Esophagus squamous epithelium (tissue), 5 donors: ENCODE measurements at regions not wholly inside any gene's neighbourhood (a gene's known extent, or its start where the extent isn't known, plus 50 kb on each side); places are given as distances from the start of the nearest gene placed in this dataset.

Experiments
- DNase-seq: peaks from one replicate; lab custom pipeline; 2025; lab: John Stamatoyannopoulos, UW
- H3K27ac ChIP-seq, 4 donors: fragments of 200-600 bp; sonication (generic); one replicate each; pipeline ENCODE4 v1.5.1; 2016 to 2019; ENCODE audit warnings: mild to moderate bottlenecking in 1 of 4
- H3K27me3 ChIP-seq, 4 donors: fragments of 200-600 bp; sonication (generic); 1 replicate in 3 of 4; 2 replicates in 1 of 4; pipeline versions ENCODE4 v1.5.1 to v1.6.0; 2017 to 2021; ENCODE audit warnings: antibody characterized with exemption in 1 of 4
- H3K36me3 ChIP-seq, 3 donors: fragments of 200-600 bp; sonication (generic); one replicate each; pipeline ENCODE4 v1.5.1; 2016 to 2019
- H3K4me1 ChIP-seq, 3 donors: fragments of 200-600 bp; sonication (generic); one replicate each; pipeline ENCODE4 v1.5.1; 2017 to 2019
- H3K4me3 ChIP-seq, 4 donors: fragments of 200-600 bp; sonication (generic); 1 replicate in 3 of 4; 2 replicates in 1 of 4; pipeline ENCODE4 v1.5.1; 2016 to 2019; ENCODE audit warnings: mild to moderate bottlenecking in 2 of 4, moderate library complexity in 1 of 4
- H3K9me3 ChIP-seq, 3 donors: fragments of 200-600 bp; sonication (generic); one replicate each; pipeline ENCODE4 v1.5.1; 2016 to 2019
- POLR2A ChIP-seq, 4 donors: fragments of 450-650 bp; IDR thresholded peaks; one replicate each; pipeline ENCODE4 v1.6.1; 2017; ENCODE audit warnings: antibody characterized with exemption in 4 of 4, mild to moderate bottlenecking in 4 of 4, moderate library complexity in 3 of 4
- WGBS, 2 donors: methylation state at CpG; one replicate each; pipeline ENCODE4 v1.1.5; 2018; 5-methylcytosine and 5-hydroxymethylcytosine counted together
- intact Hi-C: fragments of 100-400 bp; cut with DNase I; formaldehyde crosslinking; loops from one replicate; pipeline ENCODE4 v1.15.0; 2022
- TF ChIP-seq, protein P1 (sequence below), 6 experiments: fragments of 450-650 bp in 4 of 6; fragments of 200-600 bp in 2 of 6; sonication (generic) in 2 of 6; IDR thresholded peaks; one replicate each; pipeline ENCODE4 v1.5.1; 2016 to 2019; ENCODE audit warnings: antibody characterized with exemption in 6 of 6, mild to moderate bottlenecking in 4 of 6, moderate library complexity in 4 of 6
- donor health status: DM: yes; HTN: yes; CAD: no.

DNA sequence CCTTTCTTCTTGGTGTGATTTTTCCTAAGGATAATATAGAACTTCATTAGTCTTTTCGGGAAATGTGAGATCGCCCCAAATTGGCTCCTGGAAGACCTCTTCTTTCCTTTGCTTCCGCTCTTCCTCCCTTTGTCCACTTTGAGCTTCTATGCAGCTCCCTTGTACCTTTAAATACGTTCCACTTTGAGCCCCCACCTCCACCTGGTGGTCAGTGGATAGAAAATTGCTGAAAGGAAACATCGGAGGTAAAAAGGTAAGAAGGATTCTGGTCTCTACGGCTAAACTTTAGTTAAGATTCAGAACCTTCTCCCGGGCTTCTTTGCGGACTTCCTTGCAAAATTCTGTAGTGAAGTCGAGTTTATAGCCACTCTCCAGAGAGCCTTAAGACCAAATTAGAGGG, 55.0 kb upstream of the TM9SF2 start:
- TF ChIP-seq POLR2A (IDR thresholded peaks at IDR 0.05) = no peak
- TF ChIP-seq, protein P1, sequence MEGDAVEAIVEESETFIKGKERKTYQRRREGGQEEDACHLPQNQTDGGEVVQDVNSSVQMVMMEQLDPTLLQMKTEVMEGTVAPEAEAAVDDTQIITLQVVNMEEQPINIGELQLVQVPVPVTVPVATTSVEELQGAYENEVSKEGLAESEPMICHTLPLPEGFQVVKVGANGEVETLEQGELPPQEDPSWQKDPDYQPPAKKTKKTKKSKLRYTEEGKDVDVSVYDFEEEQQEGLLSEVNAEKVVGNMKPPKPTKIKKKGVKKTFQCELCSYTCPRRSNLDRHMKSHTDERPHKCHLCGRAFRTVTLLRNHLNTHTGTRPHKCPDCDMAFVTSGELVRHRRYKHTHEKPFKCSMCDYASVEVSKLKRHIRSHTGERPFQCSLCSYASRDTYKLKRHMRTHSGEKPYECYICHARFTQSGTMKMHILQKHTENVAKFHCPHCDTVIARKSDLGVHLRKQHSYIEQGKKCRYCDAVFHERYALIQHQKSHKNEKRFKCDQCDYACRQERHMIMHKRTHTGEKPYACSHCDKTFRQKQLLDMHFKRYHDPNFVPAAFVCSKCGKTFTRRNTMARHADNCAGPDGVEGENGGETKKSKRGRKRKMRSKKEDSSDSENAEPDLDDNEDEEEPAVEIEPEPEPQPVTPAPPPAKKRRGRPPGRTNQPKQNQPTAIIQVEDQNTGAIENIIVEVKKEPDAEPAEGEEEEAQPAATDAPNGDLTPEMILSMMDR (IDR thresholded peaks at IDR 0.05) = no peak
- Histone ChIP-seq H3K36me3 (no peaks in the 10 kb centered on the region), H3K27me3 (peaks cover 0 to 10% (median 0%) of the 10 kb centered on the region in 4 donors), H3K4me1 (no peaks in the 10 kb centered on the region), H3K4me3 (no peak overlapping the region), H3K27ac (no peak overlapping the region), H3K9me3 (no peaks in the 10 kb centered on the region)
- intact Hi-C loops = loop anchor here (10.0 kb wide), 1 partner anchor 59 kb away; the partner anchor contains the start of gene TM9SF2
- no peak for DNase-seq
- 66 to 77% methylated on average over 9 of the region's 9 CpGs for WGBS, 2 donors

DNA sequence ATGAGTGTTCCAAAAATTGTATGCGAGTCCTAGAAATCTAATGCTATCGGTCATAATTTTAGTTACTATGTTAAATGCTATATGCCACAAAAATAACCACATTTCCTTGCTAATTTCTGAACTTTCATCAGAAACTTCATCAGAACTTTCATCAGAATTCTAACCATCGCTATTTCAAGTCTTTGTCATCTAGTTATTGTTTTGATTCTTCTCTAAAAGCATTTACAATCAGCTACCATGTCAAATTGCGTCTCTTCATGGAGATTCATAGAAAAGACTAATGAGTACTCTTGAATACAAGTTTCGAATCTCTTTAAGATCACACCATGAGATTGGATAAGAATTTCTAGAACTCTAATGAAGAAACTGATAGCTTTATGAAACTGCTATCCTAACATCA, 52.7 kb upstream of the TM9SF2 start:
- H3K9me3 ChIP-seq = no peaks in the 10 kb centered on the region
- H3K36me3 ChIP-seq = no peaks in the 10 kb centered on the region
- no peak overlapping the region for H3K27ac ChIP-seq
- TF ChIP-seq, protein P1 (IDR thresholded peaks at IDR 0.05) = no peak
- TF ChIP-seq POLR2A (IDR thresholded peaks at IDR 0.05) = no peak
- intact Hi-C loops = loop anchor here (10.0 kb wide), 1 partner anchor 56 kb away; the partner anchor contains the start of gene TM9SF2
- H3K27me3 ChIP-seq = peaks cover 0 to 3% (median 0%) of the 10 kb centered on the region in 4 donors
- H3K4me1 ChIP-seq = no peaks in the 10 kb centered on the region
- no peak overlapping the region for H3K4me3 ChIP-seq
- 83 to 93% methylated on average over 5 of the region's 5 CpGs for WGBS, 2 donors
- no peak for DNase-seq

DNA sequence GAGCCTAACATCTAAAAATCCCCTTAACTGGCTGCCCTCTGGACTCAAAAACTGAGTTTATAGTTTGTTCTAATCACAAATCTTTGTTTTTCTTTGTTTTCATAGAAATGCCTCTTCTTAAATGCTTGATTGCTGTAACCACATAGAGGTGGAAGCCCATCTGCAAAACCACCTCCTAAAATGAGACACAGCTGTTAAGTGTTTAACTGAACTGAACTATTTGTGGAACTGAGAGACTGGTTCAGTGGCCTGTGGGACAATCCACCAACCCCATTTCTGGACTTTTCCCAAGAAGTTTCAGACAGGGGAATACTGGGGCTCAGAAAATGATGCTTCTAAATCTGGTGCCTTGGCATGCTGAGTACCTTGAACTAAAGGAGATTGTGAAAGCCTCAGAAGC, 50.9 kb upstream of the TM9SF2 start:
- Histone ChIP-seq H3K27ac (no peak overlapping the region), H3K4me1 (no peaks in the 10 kb centered on the region), H3K27me3 (peaks cover 0 to 3% (median 0%) of the 10 kb centered on the region in 4 donors), H3K9me3 (no peaks in the 10 kb centered on the region), H3K36me3 (no peaks in the 10 kb centered on the region), H3K4me3 (no peak overlapping the region)
- no peak for TF ChIP-seq POLR2A (IDR thresholded peaks at IDR 0.05)
- TF ChIP-seq, protein P1 (IDR thresholded peaks at IDR 0.05) = no peak
- intact Hi-C loops = no loop called here
- DNase-seq = no peak
